HG02642 (cell line): ENCODE measurements at regions not wholly inside any gene's neighbourhood (a gene's known extent, or its start where the extent isn't known, plus 50 kb on each side); places are given as distances from the start of the nearest gene placed in this dataset.

Source experiments
- ATAC-seq: cut with Tn5 transposase; IDR thresholded peaks from one replicate; pipeline ENCODE4 v1.9.1; 2021; ENCODE audit warnings: mild to moderate bottlenecking; ENCODE audit not compliant: unreplicated experiment, poor library complexity

DNA sequence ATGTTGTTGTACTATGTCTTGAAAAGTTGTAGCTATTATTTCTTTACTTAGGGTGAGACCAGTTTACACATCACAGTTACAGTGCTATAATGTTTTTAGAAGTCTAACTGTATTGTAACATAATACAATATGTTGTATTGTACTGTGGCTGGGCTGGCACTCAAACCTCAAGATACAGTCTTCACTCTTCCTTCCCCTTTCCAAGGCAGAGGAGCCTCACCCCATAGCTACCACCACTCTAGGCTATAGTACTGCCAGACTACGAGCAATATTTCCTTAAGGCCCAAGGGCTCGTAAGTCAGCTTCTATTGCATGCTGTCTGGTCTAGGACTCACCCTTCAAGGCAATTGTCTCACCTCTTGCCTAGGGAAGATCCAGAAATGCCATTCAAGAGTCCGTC is 597.7 kb downstream of the OTOL1 start:
- no peak for ATAC-seq

DNA sequence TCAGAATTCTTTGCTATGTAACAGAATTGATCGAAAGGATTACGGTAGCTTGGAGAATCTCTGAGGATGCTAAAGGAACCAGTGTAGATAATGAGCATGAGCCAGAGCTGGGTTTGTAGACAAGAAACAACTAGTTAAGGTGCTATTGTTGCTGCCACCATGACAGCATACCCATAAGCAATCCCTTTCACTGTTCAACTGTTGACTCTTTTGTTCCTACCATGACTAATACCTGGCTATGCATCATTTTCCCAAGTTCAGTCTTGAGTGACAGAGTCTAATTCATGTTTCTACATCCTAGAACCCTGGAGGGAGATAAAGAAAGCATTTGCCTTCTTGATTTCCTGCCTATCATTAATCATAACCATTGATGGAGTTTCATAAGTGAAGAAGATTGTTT is 600.3 kb downstream of the OTOL1 start:
- ATAC-seq, result no peak

GRCh38 chr3:162103808-162104207 is 607.2 kb downstream of the OTOL1 start:
- ATAC-seq, result no peak

GRCh38 chr3:162111861-162112260 is 615.3 kb downstream of the OTOL1 start:
- no peak for ATAC-seq

DNA sequence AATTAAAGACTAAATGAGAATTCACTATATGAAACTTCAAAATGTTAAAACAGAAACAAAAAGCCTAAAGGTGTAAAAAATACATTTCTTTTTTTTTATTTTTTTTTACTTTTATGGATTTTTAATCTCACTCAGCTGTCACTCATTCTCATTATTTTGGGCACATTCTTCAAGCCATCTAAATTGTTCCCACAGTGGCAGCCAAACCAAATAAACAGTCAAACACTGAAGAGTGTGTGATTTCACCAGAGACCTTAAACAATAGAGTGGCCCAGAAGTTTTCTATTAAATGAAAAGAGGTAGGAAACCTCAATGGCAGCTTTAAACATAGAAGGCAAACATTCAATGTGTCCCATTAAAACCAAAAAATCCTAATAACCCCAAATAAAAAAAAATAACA is 616.1 kb downstream of the OTOL1 start:
- ATAC-seq, result no peak

- ATAC-seq, result no peak
These were observed 621.4 kb downstream of the OTOL1 start for GRCh38 chr3:162117961-162118360.

DNA sequence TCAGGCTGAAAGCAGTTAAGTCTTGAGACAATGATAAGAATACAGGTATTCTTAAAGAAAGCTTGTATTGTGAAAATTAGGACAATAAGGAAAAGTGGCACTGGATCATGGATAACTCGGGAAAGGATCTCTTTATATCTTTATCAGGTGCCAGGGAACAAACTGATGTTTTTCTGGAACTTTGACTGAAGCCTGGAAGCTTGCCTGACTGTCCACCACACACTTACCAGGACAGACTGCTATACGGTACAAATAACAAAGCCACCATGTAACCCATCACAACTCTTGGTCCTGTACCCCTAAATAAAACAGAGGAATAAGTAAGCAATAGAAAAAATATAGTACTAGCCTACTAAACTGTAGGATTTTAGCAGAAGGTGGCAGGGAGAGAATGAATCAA is 623.0 kb downstream of the OTOL1 start:
- ATAC-seq, result no peak

GRCh38 chr3:162122405-162122804 is 625.8 kb downstream of the OTOL1 start:
- ATAC-seq, result no peak

GRCh38 chr3:162125790-162126189 is 629.2 kb downstream of the OTOL1 start:
- no peak for ATAC-seq

GRCh38 chr3:162130582-162130981 is 634.0 kb downstream of the OTOL1 start:
- ATAC-seq, result no peak

DNA sequence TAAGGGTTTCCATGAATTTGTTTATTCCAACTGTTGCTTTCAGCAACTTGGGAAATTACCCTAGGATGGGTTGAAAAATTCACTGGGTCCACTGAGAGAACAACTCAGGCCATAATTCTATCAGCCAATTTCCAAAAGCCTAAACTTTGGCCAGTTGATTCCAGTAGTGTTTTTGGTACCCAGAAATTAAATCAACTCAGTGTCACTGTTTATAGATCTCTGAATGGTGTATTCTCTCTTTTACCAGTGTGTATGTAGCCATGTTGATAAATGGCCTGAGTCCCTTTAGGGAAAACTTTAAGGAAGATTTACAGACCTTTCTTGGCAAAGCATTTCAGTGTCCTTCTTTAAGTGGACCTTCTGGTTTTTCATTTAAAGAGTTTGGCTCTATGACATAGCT is 636.4 kb downstream of the OTOL1 start:
- no peak for ATAC-seq

DNA sequence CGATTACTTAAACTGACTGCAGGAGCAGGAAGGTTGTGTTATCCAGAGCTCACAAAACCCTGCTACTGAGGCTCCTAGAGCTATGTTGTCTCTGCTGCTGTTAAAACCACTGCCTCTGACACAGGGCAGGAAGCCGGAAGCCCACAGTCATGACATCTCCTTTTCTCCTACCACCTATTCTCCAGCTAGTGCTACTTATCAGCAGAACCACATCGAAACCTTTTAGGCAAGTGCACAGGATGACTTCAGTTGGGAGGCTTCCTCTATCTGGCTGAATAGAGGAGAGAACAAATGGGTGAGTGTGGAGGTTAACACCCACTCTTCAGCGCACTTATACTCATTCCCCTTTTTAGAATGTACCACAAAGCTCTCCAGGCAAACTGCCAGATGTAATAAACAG is 638.0 kb downstream of the OTOL1 start:
- no peak for ATAC-seq

GRCh38 chr3:162136136-162136535 is 639.5 kb downstream of the OTOL1 start:
- ATAC-seq, result no peak

- no peak for ATAC-seq
These were observed 641.9 kb downstream of the OTOL1 start for GRCh38 chr3:162138509-162138908.

- ATAC-seq, result no peak
These were observed 643.2 kb downstream of the OTOL1 start for GRCh38 chr3:162139841-162140240.

DNA sequence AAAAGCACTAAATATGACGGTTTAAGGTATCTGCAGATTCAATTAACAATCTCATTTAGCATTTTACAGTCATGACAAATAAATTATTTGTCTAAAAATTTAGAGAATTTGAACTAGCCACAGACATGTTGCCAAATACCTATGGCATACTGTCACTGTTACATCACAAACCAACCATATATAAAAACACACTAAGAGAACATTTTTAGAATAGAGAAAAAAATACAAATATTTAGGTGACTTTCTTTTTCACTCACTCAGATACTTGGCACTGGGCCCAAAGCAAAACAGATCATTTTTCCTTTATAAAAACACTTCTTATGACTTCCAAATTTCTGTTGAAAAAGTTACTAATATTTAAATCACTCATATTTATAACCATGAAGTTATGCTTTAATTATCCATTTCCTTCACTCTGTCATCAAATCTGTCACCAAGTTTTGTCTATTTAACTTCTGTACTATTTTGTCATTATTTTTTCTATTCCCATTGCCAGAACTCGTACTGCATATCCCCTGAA is 644.7 kb downstream of the OTOL1 start:
- no peak for ATAC-seq

- no peak for ATAC-seq
These were observed 645.9 kb downstream of the OTOL1 start for GRCh38 chr3:162142511-162142910.

DNA sequence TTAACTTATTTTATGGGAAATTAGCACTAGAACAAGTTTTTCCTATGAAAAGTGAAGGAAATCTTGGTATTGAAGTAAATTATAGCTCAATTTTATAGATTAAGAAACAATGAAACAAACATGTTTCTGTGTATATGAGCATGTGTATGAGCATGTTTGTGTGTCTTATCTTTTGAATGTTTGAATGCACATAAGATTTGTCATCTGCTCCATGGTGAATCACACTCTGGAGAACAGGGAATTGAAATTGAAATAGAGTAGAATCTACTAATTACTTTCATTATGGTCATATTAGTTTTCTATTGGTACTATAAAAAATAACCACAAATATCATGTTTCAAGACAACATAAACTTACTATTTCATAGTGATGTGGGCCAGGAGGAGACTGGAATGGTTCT is 646.6 kb downstream of the OTOL1 start:
- no peak for ATAC-seq

GRCh38 chr3:162147996-162148395 is 651.4 kb downstream of the OTOL1 start:
- ATAC-seq, result no peak

DNA sequence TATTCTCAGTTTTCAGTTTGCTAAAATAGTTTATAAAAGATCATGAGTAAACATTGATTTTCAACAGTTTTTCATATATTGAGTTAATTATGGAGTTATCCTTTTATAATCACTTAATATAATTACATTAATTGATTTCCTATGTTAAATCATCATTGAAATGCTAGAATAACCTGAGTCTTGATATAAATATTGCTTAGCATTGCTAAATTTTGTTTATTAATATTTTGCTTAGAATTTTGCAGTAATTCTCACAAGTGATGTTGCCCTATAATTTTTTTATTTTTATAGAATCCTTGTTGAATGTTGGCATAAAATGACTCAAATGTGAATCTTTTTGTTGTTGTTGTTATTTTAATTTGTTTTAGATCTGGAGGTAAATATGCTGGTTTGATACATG is 654.2 kb downstream of the OTOL1 start:
- no peak for ATAC-seq

- no peak for ATAC-seq
These were observed 656.0 kb downstream of the OTOL1 start for GRCh38 chr3:162152636-162153035.

GRCh38 chr3:162161595-162161994 is 665.0 kb downstream of the OTOL1 start:
- no peak for ATAC-seq

DNA sequence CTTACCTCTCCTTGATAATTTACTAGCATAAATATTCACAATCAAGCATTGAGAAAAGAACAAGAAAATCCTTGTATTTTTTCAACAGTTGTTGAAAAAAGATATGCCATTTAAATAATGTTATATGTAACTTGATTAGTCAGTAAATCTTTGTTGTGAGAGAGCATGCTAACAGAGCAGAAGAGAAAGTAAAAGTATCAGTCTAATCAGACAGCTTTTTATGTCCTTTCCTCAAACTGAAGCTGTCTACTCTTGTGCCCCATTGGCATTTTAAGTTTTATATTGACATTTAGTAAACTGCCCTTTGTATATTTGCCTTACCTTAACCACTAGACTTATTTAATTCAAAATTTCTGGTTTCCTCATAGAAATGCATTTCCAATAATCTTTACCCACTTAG is 668.7 kb downstream of the OTOL1 start:
- ATAC-seq, result no peak
